Upper lobe of left lung (tissue), 6 donors: ENCODE measurements at regions not wholly inside any gene's neighbourhood (a gene's known extent, or its start where the extent isn't known, plus 50 kb on each side); places are given as distances from the start of the nearest gene placed in this dataset.

Experiments used
- ATAC-seq, 2 donors: fragments of 200-7000 bp; cut with Tn5 transposase; one replicate each; pipeline ENCODE4 v1.9.1; 2022; ENCODE audit warnings: mild to moderate bottlenecking in 2 of 2, moderate library complexity in 2 of 2; ENCODE audit not compliant: low FRiP score in 2 of 2
- DNase-seq, 2 donors: peaks; one replicate each; pipeline ENCODE4 v3.0.0-alpha.2; 2019 to 2020
- H3K27ac ChIP-seq, 4 donors: fragments of 200-600 bp; sonication (generic); one replicate each; pipeline ENCODE4 v1.5.1; 2016 to 2019
- H3K27me3 ChIP-seq, 4 donors: fragments of 200-600 bp; sonication (generic); one replicate each; pipeline ENCODE4 v1.5.1; 2017 to 2019
- H3K36me3 ChIP-seq, 4 donors: fragments of 200-600 bp; sonication (generic); one replicate each; pipeline ENCODE4 v1.5.1; 2016 to 2019
- H3K4me1 ChIP-seq, 4 donors: fragments of 200-600 bp; sonication (generic); one replicate each; pipeline ENCODE4 v1.5.1; 2018 to 2019
- H3K4me3 ChIP-seq, 4 donors: fragments of 200-600 bp; sonication (generic); one replicate each; pipeline ENCODE4 v1.5.1; 2017 to 2019; ENCODE audit warnings: mild to moderate bottlenecking in 2 of 4, moderate library complexity in 1 of 4
- H3K9me3 ChIP-seq, 4 donors: fragments of 200-600 bp; sonication (generic); one replicate each; pipeline ENCODE4 v1.5.1; 2018 to 2019
- CTCF ChIP-seq, 6 experiments: fragments of 450-650 bp in 4 of 6; fragments of 200-600 bp in 2 of 6; sonication (generic) in 2 of 6; IDR thresholded peaks; one replicate each; pipeline ENCODE4 v1.5.1; 2016 to 2019; ENCODE audit warnings: antibody characterized with exemption in 6 of 6
- EP300 ChIP-seq, 4 donors: sonication (generic); formaldehyde crosslinking; IDR thresholded peaks; one replicate each; pipeline ENCODE4 v1.5.1; 2017; ENCODE audit warnings: antibody characterized with exemption in 4 of 4, control low read depth in 2 of 4
- POLR2A ChIP-seq, 4 donors: fragments of 450-650 bp; IDR thresholded peaks; one replicate each; pipeline ENCODE4 v1.5.1; 2016 to 2017; ENCODE audit warnings: antibody characterized with exemption in 4 of 4, mild to moderate bottlenecking in 2 of 4
- POLR2AphosphoS5 ChIP-seq, 2 donors: sonication (generic); formaldehyde crosslinking; IDR thresholded peaks; one replicate each; pipeline ENCODE4 v1.5.1; 2017; ENCODE audit warnings: antibody characterized with exemption in 2 of 2
- WGBS, 2 donors: methylation state at CpG; one replicate each; pipeline ENCODE4 v1.1.5; 2017 to 2018; 5-methylcytosine and 5-hydroxymethylcytosine counted together
- donor health status: DM: no; HTN: no; CAD: no; lungs with moderate emphysema.
- donor health status: DM: no; HTN: yes; CAD: no; lungs with severe emphysema.

- 35 to 71% methylated on average over 8 to 21 of the region's 21 CpGs for WGBS, 2 donors
- no peaks in the 10 kb centered on the region for H3K27me3 ChIP-seq
- ATAC-seq (peak; percentile 16 to 82), DNase-seq (peak in 1 of 2 donors; percentile 33)
- TF ChIP-seq POLR2AphosphoS5 (IDR thresholded peaks at IDR 0.05) = no peak
- TF ChIP-seq CTCF (IDR thresholded peaks at IDR 0.05) = no peak
- no peak for TF ChIP-seq EP300 (IDR thresholded peaks at IDR 0.05)
- no peak for TF ChIP-seq POLR2A (IDR thresholded peaks at IDR 0.05)
- no peaks in the 10 kb centered on the region for H3K36me3 ChIP-seq
- H3K4me1 ChIP-seq = peaks cover 0 to 10% (median 6%) of the 10 kb centered on the region in 4 donors
- H3K9me3 ChIP-seq = no peaks in the 10 kb centered on the region
- peak overlapping the region; percentile 48 to 67 (median 58) for H3K27ac ChIP-seq
- H3K4me3 ChIP-seq = no peak overlapping the region
Measured at GRCh38 chrX:68995780-68996551, 167.1 kb downstream of the EFNB1 start.

GRCh38 chrX:68995386-68995779 lies 166.6 kb downstream of the EFNB1 start:
- no peak for ATAC-seq
- DNase-seq = no peak

GRCh38 chrX:68994891-68995255 lies 166.1 kb downstream of the EFNB1 start:
- Histone ChIP-seq H3K27ac (no peak overlapping the region), H3K9me3 (no peaks in the 10 kb centered on the region), H3K36me3 (no peaks in the 10 kb centered on the region), H3K4me3 (no peak overlapping the region), H3K27me3 (no peaks in the 10 kb centered on the region), H3K4me1 (peaks cover 3 to 12% (median 8%) of the 10 kb centered on the region in 4 donors)
- DNase-seq (no peak), ATAC-seq (no peak)
- no peak for TF ChIP-seq CTCF (IDR thresholded peaks at IDR 0.05)
- no peak for TF ChIP-seq POLR2A (IDR thresholded peaks at IDR 0.05)
- no peak for TF ChIP-seq POLR2AphosphoS5 (IDR thresholded peaks at IDR 0.05)
- TF ChIP-seq EP300 (IDR thresholded peaks at IDR 0.05) = no peak
- WGBS, 2 donors = 75 to 78% methylated on average over 1 to 2 of the region's 2 CpGs

More at GRCh38 chrX:68995386-68995779, 166.6 kb downstream of the EFNB1 start:
- TF ChIP-seq CTCF (IDR thresholded peaks at IDR 0.05) (no peak), EP300 (IDR thresholded peaks at IDR 0.05) (no peak), POLR2AphosphoS5 (IDR thresholded peaks at IDR 0.05) (no peak), POLR2A (IDR thresholded peaks at IDR 0.05) (no peak)
- H3K27ac ChIP-seq = peak overlapping the region in 3 of 4 donors; percentile 52 to 67 (median 57)
- peaks cover 0 to 10% (median 6%) of the 10 kb centered on the region in 4 donors for H3K4me1 ChIP-seq
- no peaks in the 10 kb centered on the region for H3K9me3 ChIP-seq
- 76% methylated on average over 3 of the region's 3 CpGs; no CpG with 5 or more reads in 1 of the 2 donors for WGBS, 2 donors
- H3K27me3 ChIP-seq = no peaks in the 10 kb centered on the region
- H3K4me3 ChIP-seq = no peak overlapping the region
- no peaks in the 10 kb centered on the region for H3K36me3 ChIP-seq

- Histone ChIP-seq H3K9me3 (no peaks in the 10 kb centered on the region), H3K4me1 (peaks cover 3 to 15% (median 8%) of the 10 kb centered on the region in 4 donors), H3K27me3 (no peaks in the 10 kb centered on the region), H3K4me3 (no peak overlapping the region), H3K36me3 (no peaks in the 10 kb centered on the region), H3K27ac (no peak overlapping the region)
- no peak for DNase-seq
- WGBS, 2 donors = 69 to 89% methylated on average over 3 to 7 of the region's 7 CpGs
- TF ChIP-seq POLR2A (IDR thresholded peaks at IDR 0.05) (no peak), EP300 (IDR thresholded peaks at IDR 0.05) (no peak), CTCF (IDR thresholded peaks at IDR 0.05) (no peak), POLR2AphosphoS5 (IDR thresholded peaks at IDR 0.05) (no peak)
- ATAC-seq = peak in 1 of 2 donors; percentile 53
Measured at GRCh38 chrX:68994135-68994890, 165.5 kb downstream of the EFNB1 start.
